A549 (cell line): ENCODE measurements at regions not wholly inside any gene's neighbourhood (a gene's known extent, or its start where the extent isn't known, plus 50 kb on each side); places are given as distances from the start of the nearest gene placed in this dataset.
A peak's percentile ranks its signal among the peaks of the same experiment; 100 is the strongest.

Source experiments
- ATAC-seq, 2 experiments: fragments of 200-7000 bp in 1 of 2; fragments of >200 bp in 1 of 2; cut with Nextera tagmentation in 1 of 2; cut with Tn5 transposase in 1 of 2; 3 replicates each; pipeline versions ENCODE4 v1.8.0 to v1.9.1; 2018 to 2020; ENCODE audit warnings: mild to moderate bottlenecking in 1 of 2, moderate library complexity in 1 of 2
- CTCF ChIA-PET: fragments of 300-600 bp; sonication (Branson Sonifier 250); formaldehyde crosslinking; extraction: SDS; loops from one replicate; lab custom pipeline; 2021; ENCODE audit warnings: antibody characterized with exemption, inconsistent platforms; lab: Yijun Ruan, JAX
- POLR2A ChIA-PET: fragments of 350-600 bp; formaldehyde crosslinking; extraction: SDS; loops from one replicate; lab custom pipeline; 2021; ENCODE audit warnings: antibody characterized with exemption, inconsistent platforms; lab: Yijun Ruan, JAX
- DNase-seq, 2 experiments: peaks; one replicate each; pipeline versions ENCODE4 v3.0.0 to v3.0.0-alpha.2; 2011 to 2016; ENCODE audit warnings: low read depth in 1 of 2, low spot score in 1 of 2
- FAIRE-seq: peaks from 2 replicates; lab custom pipeline; 2011; peaks lifted over from hg19 to GRCh38; lab: Jason Lieb, UNC
- H3K27ac ChIP-seq, 2 experiments: fragments of >200 bp; sonication (Bioruptor Twin); formaldehyde crosslinking; 3 replicates each; pipeline ENCODE4 v1.5.1; 2016 to 2017
- H3K4me1 ChIP-seq: fragments of >200 bp; sonication (Bioruptor Twin); formaldehyde crosslinking; 3 replicates; pipeline ENCODE4 v1.6.1; 2016
- H3K4me2 ChIP-seq: fragments of >200 bp; sonication (Bioruptor Twin); formaldehyde crosslinking; 3 replicates; pipeline ENCODE4 v1.6.1; 2016
- H3K4me3 ChIP-seq: fragments of >200 bp; sonication (Bioruptor Twin); formaldehyde crosslinking; 3 replicates; pipeline ENCODE4 v1.5.1; 2016
- H3K9me3 ChIP-seq: fragments of >200 bp; sonication (Bioruptor Twin); formaldehyde crosslinking; 3 replicates; pipeline ENCODE4 v1.6.1; 2016
- BHLHE40 ChIP-seq: IDR thresholded peaks from 2 replicates; pipeline ENCODE4 v1.6.1; 2012; ENCODE audit warnings: low read depth, low read length, inconsistent platforms
- CBX2 ChIP-seq: fragments of 200-600 bp; sonication (generic); IDR thresholded peaks from 2 replicates; pipeline ENCODE4 v1.6.1; 2016; ENCODE audit warnings: low read depth, mild to moderate bottlenecking, borderline replicate concordance
- CEBPB ChIP-seq, 2 experiments: fragments of >200 bp in 1 of 2; sonication (Bioruptor Twin) in 1 of 2; formaldehyde crosslinking in 1 of 2; IDR thresholded peaks; 2 replicates each; pipeline ENCODE4 v1.6.1; 2012 to 2016
- CHD4 ChIP-seq: fragments of 200-600 bp; sonication (generic); IDR thresholded peaks from 2 replicates; pipeline ENCODE4 v1.6.1; 2016; ENCODE audit warnings: antibody characterized with exemption, mild to moderate bottlenecking, borderline replicate concordance
- EHMT2 ChIP-seq: fragments of 200-600 bp; sonication (generic); IDR thresholded peaks from 2 replicates; pipeline ENCODE4 v1.6.1; 2016; ENCODE audit warnings: antibody characterized with exemption, low read depth, mild to moderate bottlenecking, moderate library complexity
- ESRRA ChIP-seq: fragments of 150-350 bp; IDR thresholded peaks from 2 replicates; pipeline ENCODE4 v1.6.1; 2014; ENCODE audit warnings: mild to moderate bottlenecking, low read length, borderline replicate concordance
- FOSL2 ChIP-seq, 2 experiments: fragments of 450-650 bp in 1 of 2; fragments of >200 bp in 1 of 2; sonication (Bioruptor Twin) in 1 of 2; formaldehyde crosslinking; IDR thresholded peaks; 2 replicates each; pipeline versions ENCODE4 v1.5.0 to v1.6.1; 2016 to 2020; ENCODE audit warnings: mild to moderate bottlenecking in 1 of 2, moderate library complexity in 1 of 2
- FOXS1 ChIP-seq: fragments of 250-450 bp; sonication (Bioruptor Pico); IDR thresholded peaks from 2 replicates; pipeline ENCODE4 v1.5.0; 2020; ENCODE audit warnings: mild to moderate bottlenecking, moderate library complexity
- HDAC2 ChIP-seq: fragments of 200-600 bp; sonication (generic); IDR thresholded peaks from 2 replicates; pipeline ENCODE4 v1.6.1; 2016
- HOXB13 ChIP-seq: fragments of 250-450 bp; sonication (Bioruptor Pico); IDR thresholded peaks from 2 replicates; pipeline ENCODE4 v1.5.0; 2020; ENCODE audit warnings: low read depth, mild to moderate bottlenecking, moderate library complexity
- JUNB ChIP-seq: fragments of >200 bp; sonication (Bioruptor Twin); formaldehyde crosslinking; IDR thresholded peaks from 2 replicates; pipeline ENCODE4 v1.6.1; 2016
- KDM5A ChIP-seq: fragments of 200-600 bp; sonication (generic); IDR thresholded peaks from 2 replicates; pipeline ENCODE4 v1.6.1; 2016; ENCODE audit warnings: antibody characterized with exemption, mild to moderate bottlenecking
- MAX ChIP-seq: IDR thresholded peaks from 2 replicates; pipeline ENCODE4 v1.6.1; 2012
- MYC ChIP-seq: IDR thresholded peaks from 2 replicates; pipeline ENCODE4 v1.6.1; 2012; ENCODE audit warnings: mild to moderate bottlenecking, inconsistent platforms, low read length, improper control_type of control experiment, borderline replicate concordance
- NFE2L2 ChIP-seq: fragments of 150-350 bp; conservative IDR thresholded peaks from 2 replicates; pipeline ENCODE4 v1.6.1; 2014; ENCODE audit warnings: low read length
- NPAS2 ChIP-seq: fragments of 250-450 bp; sonication (Bioruptor Pico); IDR thresholded peaks from 2 replicates; pipeline ENCODE4 v1.8.0; 2022; ENCODE audit warnings: mild to moderate bottlenecking, moderate library complexity, borderline replicate concordance
- RAD21 ChIP-seq, 2 experiments: fragments of >200 bp in 1 of 2; sonication (Bioruptor Twin) in 1 of 2; formaldehyde crosslinking in 1 of 2; IDR thresholded peaks in 1 of 2; conservative IDR thresholded peaks in 1 of 2; 2 replicates in 1 of 2; 3 replicates in 1 of 2; pipeline ENCODE4 v1.6.1; 2012 to 2018; ENCODE audit warnings: inconsistent platforms in 1 of 2
- RARB ChIP-seq: fragments of 250-450 bp; sonication (Bioruptor Pico); IDR thresholded peaks from 2 replicates; pipeline ENCODE4 v1.8.0; 2021; ENCODE audit warnings: mild to moderate bottlenecking, moderate library complexity
- RCOR1 ChIP-seq: fragments of 150-350 bp; IDR thresholded peaks from 2 replicates; pipeline ENCODE4 v1.6.1; 2014; ENCODE audit warnings: antibody characterized with exemption, low read length, low read depth
- TFCP2L1 ChIP-seq: fragments of 250-450 bp; sonication (Bioruptor Pico); IDR thresholded peaks from 2 replicates; pipeline ENCODE4 v1.5.0; 2021; ENCODE audit warnings: mild to moderate bottlenecking
- ZC3H11A ChIP-seq: fragments of 450-650 bp; IDR thresholded peaks from 2 replicates; pipeline ENCODE4 v1.6.1; 2014; ENCODE audit warnings: antibody characterized with exemption, mild to moderate bottlenecking
- ZNF302 ChIP-seq: fragments of 250-450 bp; sonication (Bioruptor Pico); IDR thresholded peaks from 2 replicates; pipeline ENCODE4 v1.9.0; 2021; ENCODE audit warnings: inconsistent platforms, mild to moderate bottlenecking, moderate library complexity
- WGBS: methylation state at CpG from one replicate; pipeline ENCODE4 v1.1.6; 2017; ENCODE audit errors: missing lambda C conversion rate; 5-methylcytosine and 5-hydroxymethylcytosine counted together
- TF ChIP-seq, protein P1 (sequence below): fragments of >200 bp; sonication (Bioruptor Twin); formaldehyde crosslinking; IDR thresholded peaks from 3 replicates; pipeline ENCODE4 v1.6.1; 2016
- TF ChIP-seq, protein P2 (sequence below): fragments of 200-600 bp; sonication (generic); IDR thresholded peaks from 2 replicates; pipeline ENCODE4 v1.6.1; 2016; ENCODE audit warnings: antibody characterized with exemption, mild to moderate bottlenecking, moderate library complexity
- TF ChIP-seq, protein P3 (sequence below): IDR thresholded peaks from 2 replicates; pipeline ENCODE4 v1.6.1; 2012
- TF ChIP-seq, protein P4 (sequence below): fragments of 250-450 bp; sonication (Bioruptor Pico); IDR thresholded peaks from 2 replicates; pipeline ENCODE4 v1.5.0; 2020; ENCODE audit warnings: low read depth, mild to moderate bottlenecking, moderate library complexity
- TF ChIP-seq, protein P5 (sequence below): fragments of >200 bp; sonication (Bioruptor Twin); formaldehyde crosslinking; IDR thresholded peaks from 3 replicates; pipeline ENCODE4 v1.5.1; 2016

DNA sequence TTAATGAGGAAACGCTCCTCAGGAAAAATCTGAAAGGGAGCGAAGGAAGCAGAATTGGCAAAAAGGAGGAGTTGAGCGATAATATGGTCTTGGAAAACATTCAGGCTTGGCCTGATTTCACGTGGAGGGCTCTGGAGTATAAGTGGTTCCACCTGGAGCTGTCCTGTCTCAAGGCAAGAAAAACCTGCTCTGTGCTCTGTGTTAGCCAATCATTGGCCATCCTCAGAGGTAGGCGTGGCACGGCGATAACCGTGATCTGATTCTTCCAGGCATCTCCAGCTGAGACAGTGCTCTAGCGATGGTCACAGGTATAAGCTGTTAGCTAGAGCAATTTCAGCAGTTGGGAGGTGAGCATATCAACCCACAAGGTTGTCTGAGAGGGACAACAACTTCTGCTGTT, 450.5 kb upstream of the MAF start:
- no peak overlapping the region for H3K27ac ChIP-seq
- H3K4me3 ChIP-seq, result no peak overlapping the region
- H3K9me3 ChIP-seq, result no peaks in the 10 kb centered on the region
- no peak for ATAC-seq
- FAIRE-seq, result no peak
- WGBS, result 80% methylated on average over 9 of the region's 9 CpGs
- ChIA-PET POLR2A (no interaction called here), CTCF (no interaction called here)
- H3K4me1 ChIP-seq, result no peaks in the 10 kb centered on the region
- DNase-seq, result no peak
- TF ChIP-seq, protein P1, sequence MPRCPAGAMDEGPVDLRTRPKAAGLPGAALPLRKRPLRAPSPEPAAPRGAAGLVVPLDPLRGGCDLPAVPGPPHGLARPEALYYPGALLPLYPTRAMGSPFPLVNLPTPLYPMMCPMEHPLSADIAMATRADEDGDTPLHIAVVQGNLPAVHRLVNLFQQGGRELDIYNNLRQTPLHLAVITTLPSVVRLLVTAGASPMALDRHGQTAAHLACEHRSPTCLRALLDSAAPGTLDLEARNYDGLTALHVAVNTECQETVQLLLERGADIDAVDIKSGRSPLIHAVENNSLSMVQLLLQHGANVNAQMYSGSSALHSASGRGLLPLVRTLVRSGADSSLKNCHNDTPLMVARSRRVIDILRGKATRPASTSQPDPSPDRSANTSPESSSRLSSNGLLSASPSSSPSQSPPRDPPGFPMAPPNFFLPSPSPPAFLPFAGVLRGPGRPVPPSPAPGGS, result no peak
- no peak for TF ChIP-seq CBX2
- TF ChIP-seq, protein P2, sequence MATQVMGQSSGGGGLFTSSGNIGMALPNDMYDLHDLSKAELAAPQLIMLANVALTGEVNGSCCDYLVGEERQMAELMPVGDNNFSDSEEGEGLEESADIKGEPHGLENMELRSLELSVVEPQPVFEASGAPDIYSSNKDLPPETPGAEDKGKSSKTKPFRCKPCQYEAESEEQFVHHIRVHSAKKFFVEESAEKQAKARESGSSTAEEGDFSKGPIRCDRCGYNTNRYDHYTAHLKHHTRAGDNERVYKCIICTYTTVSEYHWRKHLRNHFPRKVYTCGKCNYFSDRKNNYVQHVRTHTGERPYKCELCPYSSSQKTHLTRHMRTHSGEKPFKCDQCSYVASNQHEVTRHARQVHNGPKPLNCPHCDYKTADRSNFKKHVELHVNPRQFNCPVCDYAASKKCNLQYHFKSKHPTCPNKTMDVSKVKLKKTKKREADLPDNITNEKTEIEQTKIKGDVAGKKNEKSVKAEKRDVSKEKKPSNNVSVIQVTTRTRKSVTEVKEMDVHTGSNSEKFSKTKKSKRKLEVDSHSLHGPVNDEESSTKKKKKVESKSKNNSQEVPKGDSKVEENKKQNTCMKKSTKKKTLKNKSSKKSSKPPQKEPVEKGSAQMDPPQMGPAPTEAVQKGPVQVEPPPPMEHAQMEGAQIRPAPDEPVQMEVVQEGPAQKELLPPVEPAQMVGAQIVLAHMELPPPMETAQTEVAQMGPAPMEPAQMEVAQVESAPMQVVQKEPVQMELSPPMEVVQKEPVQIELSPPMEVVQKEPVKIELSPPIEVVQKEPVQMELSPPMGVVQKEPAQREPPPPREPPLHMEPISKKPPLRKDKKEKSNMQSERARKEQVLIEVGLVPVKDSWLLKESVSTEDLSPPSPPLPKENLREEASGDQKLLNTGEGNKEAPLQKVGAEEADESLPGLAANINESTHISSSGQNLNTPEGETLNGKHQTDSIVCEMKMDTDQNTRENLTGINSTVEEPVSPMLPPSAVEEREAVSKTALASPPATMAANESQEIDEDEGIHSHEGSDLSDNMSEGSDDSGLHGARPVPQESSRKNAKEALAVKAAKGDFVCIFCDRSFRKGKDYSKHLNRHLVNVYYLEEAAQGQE, result no peak
- TF ChIP-seq MYC, result no peak
- no peak for TF ChIP-seq HDAC2
- TF ChIP-seq ESRRA, result no peak
- TF ChIP-seq CHD4, result no peak
- TF ChIP-seq FOXS1 (CRISPR knock-in tag), result no peak
- TF ChIP-seq, protein P3, sequence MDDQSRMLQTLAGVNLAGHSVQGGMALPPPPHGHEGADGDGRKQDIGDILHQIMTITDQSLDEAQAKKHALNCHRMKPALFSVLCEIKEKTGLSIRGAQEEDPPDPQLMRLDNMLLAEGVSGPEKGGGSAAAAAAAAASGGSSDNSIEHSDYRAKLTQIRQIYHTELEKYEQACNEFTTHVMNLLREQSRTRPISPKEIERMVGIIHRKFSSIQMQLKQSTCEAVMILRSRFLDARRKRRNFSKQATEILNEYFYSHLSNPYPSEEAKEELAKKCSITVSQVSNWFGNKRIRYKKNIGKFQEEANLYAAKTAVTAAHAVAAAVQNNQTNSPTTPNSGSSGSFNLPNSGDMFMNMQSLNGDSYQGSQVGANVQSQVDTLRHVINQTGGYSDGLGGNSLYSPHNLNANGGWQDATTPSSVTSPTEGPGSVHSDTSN, result no peak
- no peak for TF ChIP-seq ZC3H11A
- no peak for TF ChIP-seq EHMT2
- TF ChIP-seq, all 56 proteins: peak for 0
- no peak overlapping the region for H3K4me2 ChIP-seq

GRCh38 chr16:80048250-80048649, 447.7 kb upstream of the MAF start:
- FAIRE-seq (peak; percentile 13), ATAC-seq (no peak), DNase-seq (no peak)
- POLR2A ChIA-PET, result no interaction called here
- Histone ChIP-seq H3K27ac (no peak overlapping the region), H3K4me2 (no peak overlapping the region), H3K4me1 (no peaks in the 10 kb centered on the region), H3K9me3 (no peaks in the 10 kb centered on the region), H3K4me3 (no peak overlapping the region)
- TF ChIP-seq CBX2, result no peak
- TF ChIP-seq ZNF302 (CRISPR knock-in tag), result no peak
- TF ChIP-seq, protein P1, result no peak
- no peak for TF ChIP-seq HOXB13 (CRISPR knock-in tag)
- TF ChIP-seq JUNB, result no peak
- TF ChIP-seq RARB (CRISPR knock-in tag), result no peak
- no peak for TF ChIP-seq NPAS2 (CRISPR knock-in tag)
- no peak for TF ChIP-seq CEBPB (IDR thresholded peaks at IDR 0.05)
- TF ChIP-seq FOSL2 (IDR thresholded peaks at IDR 0.05), result no peak
- TF ChIP-seq FOSL2 (CRISPR knock-in tag; IDR thresholded peaks at IDR 0.05), result no peak
- no peak for TF ChIP-seq TFCP2L1
- TF ChIP-seq NFE2L2, result no peak
- no peak for TF ChIP-seq BHLHE40
- TF ChIP-seq, protein P4, sequence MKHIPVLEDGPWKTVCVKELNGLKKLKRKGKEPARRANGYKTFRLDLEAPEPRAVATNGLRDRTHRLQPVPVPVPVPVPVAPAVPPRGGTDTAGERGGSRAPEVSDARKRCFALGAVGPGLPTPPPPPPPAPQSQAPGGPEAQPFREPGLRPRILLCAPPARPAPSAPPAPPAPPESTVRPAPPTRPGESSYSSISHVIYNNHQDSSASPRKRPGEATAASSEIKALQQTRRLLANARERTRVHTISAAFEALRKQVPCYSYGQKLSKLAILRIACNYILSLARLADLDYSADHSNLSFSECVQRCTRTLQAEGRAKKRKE (CRISPR knock-in tag), result no peak
- no peak for TF ChIP-seq MAX
- TF ChIP-seq RAD21 (conservative IDR thresholded peaks at IDR 0.05 in 1 of 2, IDR thresholded peaks at IDR 0.05 in 1 of 2), result no peak
- no peak for TF ChIP-seq RCOR1
- no peak for TF ChIP-seq KDM5A
- TF ChIP-seq, protein P5, sequence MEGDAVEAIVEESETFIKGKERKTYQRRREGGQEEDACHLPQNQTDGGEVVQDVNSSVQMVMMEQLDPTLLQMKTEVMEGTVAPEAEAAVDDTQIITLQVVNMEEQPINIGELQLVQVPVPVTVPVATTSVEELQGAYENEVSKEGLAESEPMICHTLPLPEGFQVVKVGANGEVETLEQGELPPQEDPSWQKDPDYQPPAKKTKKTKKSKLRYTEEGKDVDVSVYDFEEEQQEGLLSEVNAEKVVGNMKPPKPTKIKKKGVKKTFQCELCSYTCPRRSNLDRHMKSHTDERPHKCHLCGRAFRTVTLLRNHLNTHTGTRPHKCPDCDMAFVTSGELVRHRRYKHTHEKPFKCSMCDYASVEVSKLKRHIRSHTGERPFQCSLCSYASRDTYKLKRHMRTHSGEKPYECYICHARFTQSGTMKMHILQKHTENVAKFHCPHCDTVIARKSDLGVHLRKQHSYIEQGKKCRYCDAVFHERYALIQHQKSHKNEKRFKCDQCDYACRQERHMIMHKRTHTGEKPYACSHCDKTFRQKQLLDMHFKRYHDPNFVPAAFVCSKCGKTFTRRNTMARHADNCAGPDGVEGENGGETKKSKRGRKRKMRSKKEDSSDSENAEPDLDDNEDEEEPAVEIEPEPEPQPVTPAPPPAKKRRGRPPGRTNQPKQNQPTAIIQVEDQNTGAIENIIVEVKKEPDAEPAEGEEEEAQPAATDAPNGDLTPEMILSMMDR, result no peak
- CTCF ChIA-PET, result no interaction called here
- 20% methylated on average over 1 of the region's 1 CpG for WGBS
